B cell (primary cell): ENCODE measurements at regions not wholly inside any gene's neighbourhood (a gene's known extent, or its start where the extent isn't known, plus 50 kb on each side); places are given as distances from the start of the nearest gene placed in this dataset.

Source experiments
- ATAC-seq: fragments of 200-7000 bp; cut with Tn5 transposase; one replicate; pipeline ENCODE4 v1.10.0; 2021; ENCODE audit warnings: low read depth, mild to moderate bottlenecking, moderate number of reproducible peaks, moderate library complexity
- CTCF ChIA-PET: fragments of 350-600 bp; sonication (Branson Sonifier 250); formaldehyde crosslinking; loops from one replicate; lab custom pipeline; 2021; ENCODE audit warnings: antibody characterized with exemption, inconsistent platforms; lab: Charles Lee
- POLR2A ChIA-PET: fragments of 350-600 bp; sonication (Branson Sonifier 250); formaldehyde crosslinking; loops from one replicate; lab custom pipeline; 2021; ENCODE audit warnings: antibody characterized with exemption; lab: Charles Lee
- DNase-seq: peaks from one replicate; pipeline ENCODE4 v3.0.0; 2013
- H2AFZ ChIP-seq: 2 replicates; pipeline ENCODE4 v1.6.1; 2012; ENCODE audit warnings: mild to moderate bottlenecking, low read depth, low read length; ENCODE audit not compliant: insufficient read depth, poor library complexity, severe bottlenecking
- H3K27ac ChIP-seq, 2 donors: 1 replicate in 1 of 2; 2 replicates in 1 of 2; pipeline ENCODE4 v1.5.1; 2012 to 2013; ENCODE audit warnings: low read length in 2 of 2, mild to moderate bottlenecking in 2 of 2, moderate library complexity in 1 of 2
- H3K27me3 ChIP-seq, 4 experiments: fragments of 200-600 bp in 1 of 4; sonication (generic) in 1 of 4; replicated peaks in 1 of 4; 1 replicate in 2 of 4; 2 replicates in 2 of 4; pipeline versions ENCODE4 v1.6.1 to v1.7.0; 2013 to 2016; ENCODE audit warnings: low read length in 3 of 4, mild to moderate bottlenecking in 2 of 4, mixed read lengths in 1 of 4, moderate library complexity in 1 of 4; ENCODE audit not compliant: insufficient read depth in 4 of 4, control insufficient read depth in 3 of 4; ENCODE audit errors: control extremely low read depth in 1 of 4
- H3K36me3 ChIP-seq, 2 experiments: replicated peaks in 1 of 2; 1 replicate in 1 of 2; 2 replicates in 1 of 2; pipeline versions ENCODE4 v1.6.1 to v1.7.1; 2013; ENCODE audit warnings: low read length in 1 of 2; ENCODE audit not compliant: insufficient read depth in 2 of 2, control insufficient read depth in 1 of 2; ENCODE audit errors: control extremely low read depth in 1 of 2, extremely low read depth in 1 of 2
- H3K4me1 ChIP-seq, 2 donors: fragments of 200-600 bp in 1 of 2; sonication (generic) in 1 of 2; 1 replicate in 1 of 2; 2 replicates in 1 of 2; pipeline versions ENCODE4 v1.5.1 to v1.6.1; 2013 to 2017; ENCODE audit warnings: low read length in 2 of 2; ENCODE audit not compliant: control insufficient read depth in 2 of 2, insufficient read depth in 2 of 2
- H3K4me2 ChIP-seq: replicated peaks from 2 replicates; pipeline ENCODE3; 2012; ENCODE audit warnings: mild to moderate bottlenecking, low read depth, low read length; ENCODE audit not compliant: poor library complexity, severe bottlenecking
- H3K4me3 ChIP-seq, 5 experiments: fragments of 200-600 bp in 1 of 5; sonication (generic) in 1 of 5; 1 replicate in 3 of 5; 2 replicates in 2 of 5; pipeline versions ENCODE4 v1.5.1 to v1.7.0; 2011 to 2016; ENCODE audit warnings: low read length in 4 of 5, mild to moderate bottlenecking in 4 of 5, low read depth in 2 of 5, control low read depth in 1 of 5, moderate library complexity in 1 of 5; ENCODE audit not compliant: insufficient read depth in 1 of 5; ENCODE audit errors: control extremely low read depth in 1 of 5, extremely low read depth in 1 of 5
- H3K79me2 ChIP-seq: fragments of 200-600 bp; sonication (generic); one replicate; pipeline ENCODE4 v1.6.0; 2016; ENCODE audit warnings: low read length; ENCODE audit not compliant: control insufficient read depth, insufficient read depth
- H3K9ac ChIP-seq: fragments of 200-600 bp; sonication (generic); 2 replicates; pipeline ENCODE4 v1.6.1; 2017; ENCODE audit warnings: mild to moderate bottlenecking, low read length, moderate library complexity
- H3K9me3 ChIP-seq, 3 donors: one replicate each; pipeline versions ENCODE4 v1.6.1 to v1.7.1; 2013; ENCODE audit warnings: low read length in 2 of 3; ENCODE audit not compliant: control insufficient read depth in 2 of 3, insufficient read depth in 1 of 3; ENCODE audit errors: control extremely low read depth in 1 of 3
- H4K20me1 ChIP-seq: 2 replicates; pipeline ENCODE4 v1.6.0; 2012; ENCODE audit warnings: mild to moderate bottlenecking, low read length; ENCODE audit not compliant: insufficient read depth, control insufficient read depth, poor library complexity, severe bottlenecking
- H3K27ac Mint-ChIP-seq: one replicate; pipeline ENCODE4 v1.8.0; 2021; ENCODE audit warnings: mixed read lengths
- H3K27me3 Mint-ChIP-seq: one replicate; pipeline ENCODE4 v1.8.0; 2021; ENCODE audit warnings: mixed read lengths
- H3K4me1 Mint-ChIP-seq: one replicate; pipeline ENCODE4 v1.8.0; 2021; ENCODE audit warnings: mixed read lengths
- H3K4me3 Mint-ChIP-seq: one replicate; pipeline ENCODE4 v1.8.0; 2021; ENCODE audit warnings: mixed read lengths
- H3K9me3 Mint-ChIP-seq: one replicate; pipeline ENCODE4 v1.8.0; 2022; ENCODE audit warnings: mixed read lengths; ENCODE audit not compliant: insufficient read depth
- CTCF ChIP-seq: fragments of 200-600 bp; IDR thresholded peaks from one replicate; pipeline ENCODE4 v1.8.0; 2022; ENCODE audit warnings: antibody characterized with exemption, mild to moderate bottlenecking
- EZH2 ChIP-seq: IDR thresholded peaks from 2 replicates; pipeline ENCODE4 v1.6.1; 2012; ENCODE audit warnings: borderline replicate concordance, low read depth, mild to moderate bottlenecking, moderate library complexity, low read length; ENCODE audit not compliant: insufficient read depth, poor library complexity, severe bottlenecking
- WGBS: methylation state at CpG from one replicate; pipeline ENCODE4 v1.1.5; 2013; ENCODE audit warnings: missing lambda C conversion rate; ENCODE audit not compliant: insufficient coverage; 5-methylcytosine and 5-hydroxymethylcytosine counted together
- intact Hi-C: fragments of 100-400 bp; cut with micrococcal nuclease; formaldehyde crosslinking; loops from one replicate; pipeline ENCODE4 v1.10.0; 2022

DNA sequence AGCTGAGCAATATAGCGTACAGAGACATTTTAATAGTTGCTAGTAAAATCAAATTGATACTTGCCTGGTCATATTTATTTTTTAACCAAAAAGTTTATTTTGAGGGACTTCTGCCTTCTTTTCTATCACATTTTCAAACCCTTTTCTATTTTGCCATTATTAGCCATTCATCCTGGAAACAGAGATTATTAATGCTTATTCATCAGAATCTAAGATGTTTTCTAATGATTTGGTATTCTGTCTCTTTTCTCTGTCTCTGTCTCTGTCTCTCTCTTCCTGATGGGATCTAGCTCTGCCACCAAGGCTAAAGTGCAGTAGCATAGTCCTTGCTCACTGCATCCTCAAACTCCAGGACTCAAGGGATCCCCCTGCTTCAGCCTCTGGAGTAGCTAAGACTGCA lies 871.3 kb upstream of the CDH8 start:
- Mint-ChIP-seq H3K9me3 (peaks cover 6% of the 10 kb centered on the region), H3K4me1 (no peaks in the 10 kb centered on the region), H3K27ac (no peak overlapping the region), H3K27me3 (no peaks in the 10 kb centered on the region), H3K4me3 (no peak overlapping the region)
- intact Hi-C loops: no loop called here
- no peaks in the 10 kb centered on the region for H3K9me3 ChIP-seq
- TF ChIP-seq CTCF (no peak), EZH2 (no peak)
- ChIA-PET CTCF (no interaction called here), POLR2A (no interaction called here)
- no peaks in the 10 kb centered on the region for H3K36me3 ChIP-seq
- no peaks in the 10 kb centered on the region for H3K27me3 ChIP-seq
- no peak overlapping the region for H3K9ac ChIP-seq
- H2AFZ ChIP-seq: no peak overlapping the region
- no peaks in the 10 kb centered on the region for H4K20me1 ChIP-seq
- H3K27ac ChIP-seq: no peak overlapping the region
- H3K4me3 ChIP-seq: no peak overlapping the region
- DNase-seq (no peak), ATAC-seq (no peak)
- no CpG with 5 or more reads among the region's 1 CpG for WGBS
- no peaks in the 10 kb centered on the region for H3K79me2 ChIP-seq
- H3K4me2 ChIP-seq: no peak overlapping the region
- no peaks in the 10 kb centered on the region for H3K4me1 ChIP-seq

DNA sequence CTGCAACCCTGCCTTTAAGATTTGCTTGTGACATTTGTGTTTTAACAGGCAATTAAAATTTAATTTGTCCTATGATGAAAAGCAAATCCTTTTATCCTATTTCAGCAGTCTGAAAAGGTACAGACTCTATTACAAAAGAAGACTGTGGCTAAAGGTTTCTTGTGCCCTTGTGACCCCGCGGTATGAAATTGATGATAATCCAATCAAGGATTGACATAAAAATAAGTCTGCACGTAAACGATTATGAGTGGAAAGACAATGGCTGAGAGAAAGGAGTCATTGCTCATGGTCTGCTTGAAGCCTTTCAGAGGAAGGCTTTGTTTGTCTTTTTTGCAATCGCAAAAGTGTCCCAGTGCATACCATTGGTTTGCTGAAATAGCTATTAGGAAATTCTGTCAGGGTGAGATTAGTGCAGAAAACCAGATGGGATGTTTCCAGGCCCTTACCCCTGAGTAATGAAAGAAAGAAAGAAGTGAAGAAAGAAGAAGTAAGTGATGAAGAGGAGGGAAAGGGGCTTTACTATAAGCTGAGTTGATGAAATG lies 867.8 kb upstream of the CDH8 start:
- WGBS: 81% methylated on average over 5 of the region's 5 CpGs
- POLR2A ChIA-PET: no interaction called here
- Histone ChIP-seq H3K9me3 (no peaks in the 10 kb centered on the region), H4K20me1 (no peaks in the 10 kb centered on the region), H3K79me2 (no peaks in the 10 kb centered on the region), H3K4me1 (no peaks in the 10 kb centered on the region), H3K9ac (no peak overlapping the region), H2AFZ (no peak overlapping the region), H3K4me2 (no peak overlapping the region), H3K36me3 (no peaks in the 10 kb centered on the region), H3K4me3 (no peak overlapping the region), H3K27ac (no peak overlapping the region), H3K27me3 (no peaks in the 10 kb centered on the region)
- intact Hi-C loops: no loop called here
- H3K4me1 Mint-ChIP-seq: no peaks in the 10 kb centered on the region
- H3K9me3 Mint-ChIP-seq: peaks cover 8% of the 10 kb centered on the region
- no peak overlapping the region for H3K4me3 Mint-ChIP-seq
- CTCF ChIA-PET: no interaction called here
- H3K27ac Mint-ChIP-seq: no peak overlapping the region
- ATAC-seq (no peak), DNase-seq (no peak)
- no peaks in the 10 kb centered on the region for H3K27me3 Mint-ChIP-seq
- TF ChIP-seq EZH2 (no peak), CTCF (no peak)
